Fibroblast of gingiva (primary cell): ENCODE measurements at regions not wholly inside any gene's neighbourhood (a gene's known extent, or its start where the extent isn't known, plus 50 kb on each side); places are given as distances from the start of the nearest gene placed in this dataset.

Experiments used
- DNase-seq: peaks from one replicate; pipeline ENCODE4 v3.0.0-alpha.2; 2011; ENCODE audit warnings: low read depth

DNA sequence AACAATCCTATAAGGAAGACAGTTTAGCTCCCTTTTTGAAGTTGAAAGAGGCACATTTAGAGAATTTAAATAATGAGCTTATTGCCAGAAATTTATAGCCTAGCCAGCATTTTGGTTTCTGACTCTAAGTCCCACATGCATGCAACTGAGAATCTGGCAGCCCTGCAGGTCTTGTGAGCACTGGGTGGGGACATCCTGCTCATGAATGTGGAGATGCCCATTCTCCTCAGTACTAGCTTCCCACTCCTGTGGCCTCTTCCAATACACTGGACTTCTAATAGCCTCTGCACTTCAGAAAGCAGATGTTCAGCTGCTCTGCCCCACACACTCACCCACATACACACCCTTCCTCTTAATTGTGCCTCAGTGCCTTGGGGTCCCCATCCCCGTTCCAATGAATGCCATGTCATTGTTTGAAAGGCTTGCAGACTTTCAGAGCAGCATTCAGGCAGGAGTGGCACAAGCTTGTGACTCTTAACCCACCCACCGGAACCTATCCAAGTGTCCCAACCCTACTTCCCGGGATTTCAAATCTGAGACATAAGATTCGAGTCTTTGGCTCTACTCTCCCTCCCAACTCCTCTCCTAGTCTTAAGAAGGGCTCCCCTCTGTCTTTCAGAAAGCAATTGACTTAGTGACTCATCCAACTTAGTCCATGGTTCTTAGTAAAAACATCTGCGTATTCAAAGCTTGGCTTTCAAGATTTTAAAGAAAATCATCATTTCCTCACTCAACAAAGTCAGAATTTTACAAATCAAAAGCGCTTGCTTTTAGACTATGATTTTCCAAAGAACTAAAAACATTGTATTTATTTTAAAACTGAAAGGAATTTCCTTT is 80.0 kb upstream of the FREM2 start:
- no peak for DNase-seq

- DNase-seq: no peak
These were observed 68.9 kb upstream of the FREM2 start for GRCh38 chr13:38617936-38618335.

- DNase-seq: no peak
These were observed 68.5 kb upstream of the FREM2 start for GRCh38 chr13:38618336-38618735.

- no peak for DNase-seq
These were observed 68.0 kb upstream of the FREM2 start for GRCh38 chr13:38618881-38619280.

DNA sequence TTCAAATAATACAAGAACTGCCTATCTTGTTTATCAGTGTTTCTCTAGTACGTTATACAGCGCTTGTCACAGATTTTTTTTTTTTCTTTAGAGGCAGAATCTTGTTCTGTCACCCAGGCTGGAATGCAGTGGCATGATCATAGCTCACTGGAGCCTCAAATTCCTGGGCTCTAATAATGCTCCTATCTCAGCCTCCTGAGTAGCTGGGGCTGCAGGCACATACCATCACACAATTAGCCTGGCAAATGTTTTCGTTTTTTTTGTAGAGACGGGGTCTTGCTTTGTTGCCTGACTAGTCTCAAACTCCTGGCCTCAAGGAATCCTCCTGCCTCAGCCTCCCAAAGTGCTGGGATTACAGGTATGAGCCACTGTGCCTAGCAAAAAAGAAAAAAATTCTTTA is 66.0 kb upstream of the FREM2 start:
- no peak for DNase-seq

GRCh38 chr13:38624822-38625221 is 62.1 kb upstream of the FREM2 start:
- no peak for DNase-seq

GRCh38 chr13:38628554-38628953 is 58.3 kb upstream of the FREM2 start:
- DNase-seq: no peak

DNA sequence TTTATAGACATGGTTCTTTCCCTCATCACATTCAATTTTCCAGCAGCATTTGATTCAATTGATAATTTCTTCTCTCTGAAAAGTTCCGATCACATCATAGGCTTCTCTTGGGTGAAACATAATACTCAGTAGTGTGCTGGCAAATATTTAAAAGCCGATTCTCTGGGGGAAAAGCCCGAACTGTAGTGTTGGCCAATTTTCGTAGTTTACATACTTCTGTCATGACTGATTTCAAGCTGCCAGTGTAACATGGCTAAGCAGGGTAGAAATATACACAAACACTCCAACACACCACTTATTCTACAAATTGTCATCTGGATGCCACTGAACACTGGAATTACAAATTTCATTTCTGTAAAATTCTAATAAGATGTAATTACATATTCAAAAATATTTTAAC is 56.1 kb upstream of the FREM2 start:
- DNase-seq: peak; percentile 39

- DNase-seq: no peak
These were observed 51.8 kb upstream of the FREM2 start for GRCh38 chr13:38635030-38635429.

DNA sequence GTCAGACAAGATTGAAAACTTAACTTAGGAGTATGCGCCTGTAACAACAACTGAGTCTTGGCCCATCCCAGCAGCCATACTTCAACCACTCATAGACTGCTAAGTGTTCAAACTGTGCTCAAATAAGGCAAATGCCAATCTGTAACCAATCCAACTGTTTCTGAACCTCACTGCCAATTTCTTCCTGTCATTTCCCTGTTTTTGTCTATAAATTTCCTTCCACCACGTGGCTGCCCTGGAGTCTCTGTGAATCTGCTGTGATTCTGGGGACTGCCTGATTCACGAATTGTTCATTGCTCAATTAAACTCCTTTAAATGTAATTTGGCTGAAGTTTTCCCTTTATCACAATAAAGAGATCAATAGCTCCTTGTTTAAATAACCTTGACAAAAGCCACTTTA is 50.8 kb upstream of the FREM2 start:
- no peak for DNase-seq

DNA sequence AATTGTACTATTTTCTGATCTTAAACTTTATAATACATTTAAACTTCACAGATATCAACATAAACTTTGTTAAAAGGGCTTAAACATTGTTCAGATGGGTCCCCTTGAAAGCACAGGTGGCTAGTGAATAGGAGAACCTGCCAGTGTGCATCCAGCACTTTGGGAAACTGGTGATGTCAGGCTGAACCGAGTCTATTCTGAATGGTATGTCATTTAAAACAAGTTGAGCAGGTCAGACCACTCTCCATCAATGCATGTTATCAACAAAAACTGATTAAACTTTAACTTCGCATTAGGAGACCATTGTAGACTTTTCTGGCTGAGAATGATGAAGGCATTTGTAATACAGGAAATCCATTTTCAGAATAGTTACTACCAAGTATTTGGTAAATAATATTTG is 50.1 kb upstream of the FREM2 start:
- DNase-seq: no peak
